Left lobe of liver (tissue), 2 donors: ENCODE measurements at regions not wholly inside any gene's neighbourhood (a gene's known extent, or its start where the extent isn't known, plus 50 kb on each side); places are given as distances from the start of the nearest gene placed in this dataset.

Experiments
- ATAC-seq: fragments of 200-7000 bp; cut with Tn5 transposase; one replicate; pipeline ENCODE4 v1.9.1; 2020; ENCODE audit warnings: mild to moderate bottlenecking, moderate library complexity
- DNase-seq: peaks from one replicate; pipeline ENCODE4 v3.0.0-alpha.2; 2020; ENCODE audit warnings: low spot score
- donor health status: DM: no; HTN: no; CAD: no; lungs with moderate emphysema.
- donor health status: DM: no; HTN: yes; CAD: no.

- ATAC-seq (no peak), DNase-seq (no peak)
Observed at GRCh38 chr16:64892835-64893785, 228.8 kb downstream of the CDH11 start.

- no peak for DNase-seq
Observed at GRCh38 chr16:64889446-64889845, 232.4 kb downstream of the CDH11 start.

GRCh38 chr16:64887651-64888050 lies 234.2 kb downstream of the CDH11 start:
- ATAC-seq (no peak), DNase-seq (no peak)

More at GRCh38 chr16:64889446-64889845, 232.4 kb downstream of the CDH11 start:
- no peak for ATAC-seq

GRCh38 chr16:64882078-64882784 lies 239.6 kb downstream of the CDH11 start:
- DNase-seq (no peak), ATAC-seq (no peak)

- DNase-seq (no peak), ATAC-seq (no peak)
Observed at GRCh38 chr16:64880994-64881393, 240.9 kb downstream of the CDH11 start.

GRCh38 chr16:64880006-64880405 lies 241.9 kb downstream of the CDH11 start:
- ATAC-seq (no peak), DNase-seq (no peak)

GRCh38 chr16:64878940-64879339 lies 242.9 kb downstream of the CDH11 start:
- no peak for ATAC-seq
- DNase-seq, result no peak

GRCh38 chr16:64872101-64872500 lies 249.8 kb downstream of the CDH11 start:
- no peak for ATAC-seq
- DNase-seq, result no peak

GRCh38 chr16:64870859-64871258 lies 251.0 kb downstream of the CDH11 start:
- no peak for ATAC-seq
- no peak for DNase-seq

GRCh38 chr16:64869781-64870180 lies 252.1 kb downstream of the CDH11 start:
- no peak for ATAC-seq

GRCh38 chr16:64866021-64866420 lies 255.8 kb downstream of the CDH11 start:
- DNase-seq (no peak), ATAC-seq (no peak)

More at GRCh38 chr16:64869781-64870180, 252.1 kb downstream of the CDH11 start:
- no peak for DNase-seq

- no peak for ATAC-seq
- no peak for DNase-seq
Observed at GRCh38 chr16:64865069-64865696, 256.7 kb downstream of the CDH11 start.

- DNase-seq (no peak), ATAC-seq (no peak)
Observed at GRCh38 chr16:64864232-64864809, 257.5 kb downstream of the CDH11 start.

- no peak for DNase-seq
- no peak for ATAC-seq
Observed at GRCh38 chr16:64858076-64858475, 263.8 kb downstream of the CDH11 start.

GRCh38 chr16:64857411-64857810 lies 264.5 kb downstream of the CDH11 start:
- DNase-seq (no peak), ATAC-seq (no peak)

- DNase-seq (no peak), ATAC-seq (no peak)
Observed at GRCh38 chr16:64853551-64853950, 268.3 kb downstream of the CDH11 start.

GRCh38 chr16:64846966-64847365 lies 274.9 kb downstream of the CDH11 start:
- DNase-seq (no peak), ATAC-seq (no peak)

GRCh38 chr16:64845071-64845470 lies 276.8 kb downstream of the CDH11 start:
- ATAC-seq, result no peak
- no peak for DNase-seq

- DNase-seq, result no peak
- no peak for ATAC-seq
Observed at GRCh38 chr16:64841482-64841881, 280.4 kb downstream of the CDH11 start.

GRCh38 chr16:64841071-64841470 lies 280.8 kb downstream of the CDH11 start:
- DNase-seq (no peak), ATAC-seq (no peak)

- ATAC-seq, result no peak
- DNase-seq, result no peak
Observed at GRCh38 chr16:64830653-64831052, 291.2 kb downstream of the CDH11 start.
